Psoas muscle (tissue), 7 donors: ENCODE measurements at regions not wholly inside any gene's neighbourhood (a gene's known extent, or its start where the extent isn't known, plus 50 kb on each side); places are given as distances from the start of the nearest gene placed in this dataset.
"Not testable (repeated sequence)": the region's sequence is repeated elsewhere in the genome, so short reads cannot be mapped to it uniquely, and the experiment has no call there.

Experiments
- ATAC-seq, 4 donors: fragments of 200-7000 bp; cut with Tn5 transposase; one replicate each; pipeline ENCODE4 v1.9.1; 2020; ENCODE audit warnings: moderate library complexity in 3 of 4, mild to moderate bottlenecking in 2 of 4
- DNase-seq, 2 donors: peaks; one replicate each; pipeline ENCODE4 v3.0.0-alpha.2; 2020
- H3K27ac ChIP-seq: fragments of 200-600 bp; one replicate; pipeline ENCODE4 v1.8.0; 2022
- H3K27me3 ChIP-seq, 3 donors: fragments of 200-600 bp in 1 of 3; one replicate each; pipeline versions ENCODE4 v1.6.1 to v1.8.0; 2013 to 2022; ENCODE audit warnings: low read length in 2 of 3, mild to moderate bottlenecking in 2 of 3, moderate library complexity in 1 of 3; ENCODE audit not compliant: insufficient read depth in 3 of 3
- H3K36me3 ChIP-seq, 2 donors: fragments of 200-600 bp in 1 of 2; one replicate each; pipeline versions ENCODE4 v1.6.1 to v1.8.0; 2013 to 2022; ENCODE audit warnings: low read depth in 1 of 2, mild to moderate bottlenecking in 1 of 2, moderate library complexity in 1 of 2; ENCODE audit not compliant: insufficient read depth in 1 of 2
- H3K4me1 ChIP-seq: fragments of 200-600 bp; one replicate; pipeline ENCODE4 v1.8.0; 2022
- H3K4me3 ChIP-seq: fragments of 200-600 bp; one replicate; pipeline ENCODE4 v1.8.0; 2022; ENCODE audit warnings: mild to moderate bottlenecking
- H3K9me3 ChIP-seq: fragments of 200-600 bp; one replicate; pipeline ENCODE4 v1.8.0; 2022
- CTCF ChIP-seq: fragments of 200-600 bp; IDR thresholded peaks from one replicate; pipeline ENCODE4 v1.8.0; 2022; ENCODE audit warnings: antibody characterized with exemption
- WGBS, 3 donors: extraction: QIAGEN DNeasy Blood & Tissue Kit; methylation state at CpG; one replicate each; pipeline versions ENCODE4 v1.1.6 to v1.1.7; 2013; 5-methylcytosine and 5-hydroxymethylcytosine counted together
- intact Hi-C, 2 donors: fragments of 100-400 bp; cut with DNase I; formaldehyde crosslinking; loops; one replicate each; pipeline versions ENCODE4 v1.11.0 to v1.14.2; 2022
- donor health status: healthy with polysubstance abuse.
- donor health status: DM: no; HTN: no; CAD: no; lungs with moderate emphysema.
- donor health status: Bipolar disorder and iron deficiency.
- donor health status: healthy.
- donor health status: DM: yes; HTN: yes; CAD: no.
- donor health status: DM: no; HTN: no; CAD: no.
- donor health status: DM: yes; HTN: yes; CAD: no.

- ATAC-seq (no peak), DNase-seq (no peak)
- Histone ChIP-seq H3K9me3 (no peaks in the 10 kb centered on the region), H3K4me1 (no peaks in the 10 kb centered on the region), H3K36me3 (no peaks in the 10 kb centered on the region), H3K27me3 (no peaks in the 10 kb centered on the region), H3K27ac (no peak overlapping the region), H3K4me3 (no peak overlapping the region)
- 88 to 100% (median 88%) methylated on average over 1 of the region's 1 CpG for WGBS, 3 donors
- no peak for TF ChIP-seq CTCF
- intact Hi-C loops: no loop called here
These were observed 315.6 kb upstream of the PRKD1 start for GRCh38 chr14:30243207-30243606.

- Histone ChIP-seq H3K4me3 (no peak overlapping the region), H3K36me3 (no peaks in the 10 kb centered on the region), H3K4me1 (no peaks in the 10 kb centered on the region), H3K9me3 (no peaks in the 10 kb centered on the region), H3K27me3 (no peaks in the 10 kb centered on the region), H3K27ac (no peak overlapping the region)
- WGBS, 3 donors: 0 to 1% (median 0%) methylated on average over 1 of the region's 1 CpG
- intact Hi-C loops: no loop called here
- no peak for ATAC-seq
- no peak for DNase-seq
- no peak for TF ChIP-seq CTCF
These were observed 315.2 kb upstream of the G2E3 start for GRCh38 chr14:30243805-30244204.

- H3K27me3 ChIP-seq, H3K4me3 ChIP-seq, H3K27ac ChIP-seq, DNase-seq, H3K9me3 ChIP-seq, ATAC-seq, H3K36me3 ChIP-seq, intact Hi-C loops, H3K4me1 ChIP-seq: not testable (repeated sequence)
- 77 to 79% (median 79%) methylated on average over 4 of the region's 4 CpGs for WGBS, 3 donors
These were observed 314.6 kb upstream of the G2E3 start for GRCh38 chr14:30244348-30244747.

DNA sequence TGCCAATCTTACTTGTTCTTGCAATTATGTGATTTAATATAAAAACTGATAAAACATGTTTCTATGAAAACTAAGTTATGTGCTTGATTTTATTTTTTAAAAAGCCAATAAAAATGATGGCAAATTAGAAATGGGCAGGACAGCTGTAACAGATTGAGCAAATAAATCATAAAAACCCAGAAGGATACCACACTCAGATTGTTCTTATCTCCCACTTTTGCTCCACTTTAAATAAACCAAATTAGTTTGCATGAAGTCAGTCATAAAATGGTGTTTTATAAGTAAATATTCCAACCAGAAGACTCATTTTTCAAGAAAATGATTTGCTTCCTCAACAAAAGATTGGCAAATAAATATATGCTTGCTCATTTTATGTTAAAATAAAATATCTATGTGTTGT is 307.9 kb upstream of the G2E3 start:
- Histone ChIP-seq H3K4me3 (no peak overlapping the region), H3K4me1 (no peaks in the 10 kb centered on the region), H3K9me3 (no peaks in the 10 kb centered on the region), H3K27ac (no peak overlapping the region), H3K36me3 (no peaks in the 10 kb centered on the region), H3K27me3 (no peaks in the 10 kb centered on the region)
- no peak for TF ChIP-seq CTCF
- DNase-seq (no peak), ATAC-seq (no peak)
- intact Hi-C loops: no loop called here

DNA sequence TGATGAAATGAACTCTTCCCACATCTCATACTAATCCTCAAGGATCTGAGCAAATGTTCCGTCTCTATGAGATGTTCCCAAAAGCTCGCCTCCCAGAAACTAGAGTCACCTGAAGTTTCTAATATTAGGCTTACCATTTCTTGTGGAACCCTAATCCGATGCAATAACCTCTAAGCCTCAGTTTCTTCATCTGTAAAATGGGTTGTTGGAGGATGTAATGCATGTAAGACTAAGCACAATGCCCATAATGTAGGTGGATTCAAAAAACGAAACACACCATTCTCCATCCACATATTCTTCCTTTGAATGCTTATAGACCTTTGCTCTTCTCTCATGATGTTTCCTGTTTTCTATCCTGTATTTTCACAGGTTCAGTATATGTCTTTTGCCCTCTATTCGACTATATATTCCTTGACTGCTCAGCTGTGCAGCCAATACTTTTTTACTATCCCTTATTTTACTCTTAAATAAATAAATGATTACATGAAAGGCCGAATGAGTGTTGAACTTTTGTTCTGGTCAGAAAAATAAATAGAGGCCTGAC is 307.3 kb upstream of the G2E3 start:
- Histone ChIP-seq H3K27ac (no peak overlapping the region), H3K9me3 (no peaks in the 10 kb centered on the region), H3K4me1 (no peaks in the 10 kb centered on the region), H3K36me3 (no peaks in the 10 kb centered on the region), H3K4me3 (no peak overlapping the region), H3K27me3 (no peaks in the 10 kb centered on the region)
- no peak for TF ChIP-seq CTCF
- ATAC-seq: no peak
- 80 to 83% (median 81%) methylated on average over 6 of the region's 6 CpGs for WGBS, 3 donors
- intact Hi-C loops: no loop called here
- no peak for DNase-seq
